HEK293T (cell line): ENCODE measurements at regions not wholly inside any gene's neighbourhood (a gene's known extent, or its start where the extent isn't known, plus 50 kb on each side); places are given as distances from the start of the nearest gene placed in this dataset.

Experiments
- CTCF ChIA-PET: fragments of 350-600 bp; formaldehyde crosslinking; extraction: SDS; loops from one replicate; lab custom pipeline; 2021; ENCODE audit warnings: antibody characterized with exemption, inconsistent platforms; lab: Yijun Ruan, JAX
- POLR2A ChIA-PET: fragments of 350-600 bp; formaldehyde crosslinking; extraction: SDS; loops from one replicate; lab custom pipeline; 2020; ENCODE audit warnings: antibody characterized with exemption, inconsistent platforms; lab: Yijun Ruan, JAX
- DNase-seq: peaks from one replicate; pipeline ENCODE4 v3.0.0; 2012; ENCODE audit warnings: mixed read lengths; ENCODE audit errors: extremely low spot score
- ARNT ChIP-seq: fragments of 450-650 bp; IDR thresholded peaks from 2 replicates; pipeline ENCODE4 v1.6.1; 2017; ENCODE audit warnings: mild to moderate bottlenecking
- BHLHE40 ChIP-seq: fragments of 450-650 bp; IDR thresholded peaks from 2 replicates; pipeline ENCODE4 v1.6.1; 2016; ENCODE audit warnings: mild to moderate bottlenecking, moderate library complexity, borderline replicate concordance
- CTBP1 ChIP-seq: fragments of 450-650 bp; IDR thresholded peaks from 2 replicates; pipeline ENCODE4 v1.6.1; 2016; ENCODE audit warnings: borderline replicate concordance
- ELF4 ChIP-seq: fragments of 450-650 bp; IDR thresholded peaks from 2 replicates; pipeline ENCODE4 v1.6.1; 2017; ENCODE audit warnings: antibody characterized with exemption
- FOXA1 ChIP-seq: fragments of 450-650 bp; IDR thresholded peaks from 2 replicates; pipeline ENCODE4 v1.6.1; 2016; ENCODE audit warnings: mild to moderate bottlenecking
- FOXK2 ChIP-seq: fragments of 450-650 bp; IDR thresholded peaks from 2 replicates; pipeline ENCODE4 v1.6.1; 2016; ENCODE audit warnings: mild to moderate bottlenecking
- FOXM1 ChIP-seq: fragments of 450-650 bp; IDR thresholded peaks from 2 replicates; pipeline ENCODE4 v1.6.1; 2017; ENCODE audit warnings: mild to moderate bottlenecking, borderline replicate concordance
- HDGF ChIP-seq: fragments of 450-650 bp; IDR thresholded peaks from 2 replicates; pipeline ENCODE4 v1.6.1; 2017; ENCODE audit warnings: antibody characterized with exemption, borderline replicate concordance
- L3MBTL2 ChIP-seq: fragments of 450-650 bp; conservative IDR thresholded peaks from 2 replicates; pipeline ENCODE4 v1.6.1; 2016; ENCODE audit warnings: mild to moderate bottlenecking
- LEF1 ChIP-seq: fragments of 450-650 bp; IDR thresholded peaks from 2 replicates; pipeline ENCODE4 v1.6.1; 2017; ENCODE audit warnings: mild to moderate bottlenecking, borderline replicate concordance
- NFRKB ChIP-seq: fragments of 450-650 bp; IDR thresholded peaks from 2 replicates; pipeline ENCODE4 v1.6.1; 2016; ENCODE audit warnings: mild to moderate bottlenecking, moderate library complexity
- SP1 ChIP-seq: fragments of 450-650 bp; IDR thresholded peaks from 2 replicates; pipeline ENCODE4 v1.6.1; 2017
- SUZ12 ChIP-seq: fragments of 450-650 bp; IDR thresholded peaks from 2 replicates; pipeline ENCODE4 v1.6.1; 2016; ENCODE audit warnings: mild to moderate bottlenecking
- TARDBP ChIP-seq: fragments of 450-650 bp; IDR thresholded peaks from 2 replicates; pipeline ENCODE4 v1.6.1; 2016
- ZNF384 ChIP-seq: fragments of 450-650 bp; IDR thresholded peaks from 2 replicates; pipeline ENCODE4 v1.6.1; 2016
- TF ChIP-seq, protein P1 (sequence below): fragments of 450-650 bp; IDR thresholded peaks from 2 replicates; pipeline ENCODE4 v1.6.1; 2016

DNA sequence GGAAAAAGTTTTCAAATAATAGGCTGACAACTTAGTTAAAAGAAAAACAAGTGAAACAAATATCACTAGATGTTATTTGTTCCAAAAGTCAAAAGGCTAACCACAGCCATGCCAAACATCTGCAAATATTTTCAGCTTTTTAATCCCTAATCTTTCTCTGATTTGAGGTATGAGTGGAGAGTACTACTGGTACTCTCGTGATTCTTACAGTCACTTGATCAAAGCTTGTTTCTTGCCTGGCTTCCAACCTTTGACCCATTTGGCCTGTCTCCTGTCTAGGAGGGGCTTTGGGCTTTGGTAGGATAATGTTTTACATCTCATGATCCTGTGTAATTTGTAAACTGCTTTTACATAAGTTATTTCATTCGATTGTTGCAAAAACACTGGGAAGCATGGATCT is 301.8 kb upstream of the SORL1-AS1 start:
- no peak for TF ChIP-seq TARDBP
- POLR2A ChIA-PET: no interaction called here
- DNase-seq: no peak
- CTCF ChIA-PET: no interaction called here

GRCh38 chr11:121749691-121750090 is 296.9 kb upstream of the SORL1-AS1 start:
- CTCF ChIA-PET: no interaction called here
- POLR2A ChIA-PET: no interaction called here
- DNase-seq: no peak
- TF ChIP-seq TARDBP: no peak
- no peak for TF ChIP-seq SUZ12
- TF ChIP-seq ZNF384: no peak
- no peak for TF ChIP-seq ELF4

- no peak for DNase-seq
- ChIA-PET CTCF (no interaction called here), POLR2A (no interaction called here)
- TF ChIP-seq BHLHE40: no peak
These were observed 295.3 kb upstream of the SORL1-AS1 start for GRCh38 chr11:121748068-121748467.

DNA sequence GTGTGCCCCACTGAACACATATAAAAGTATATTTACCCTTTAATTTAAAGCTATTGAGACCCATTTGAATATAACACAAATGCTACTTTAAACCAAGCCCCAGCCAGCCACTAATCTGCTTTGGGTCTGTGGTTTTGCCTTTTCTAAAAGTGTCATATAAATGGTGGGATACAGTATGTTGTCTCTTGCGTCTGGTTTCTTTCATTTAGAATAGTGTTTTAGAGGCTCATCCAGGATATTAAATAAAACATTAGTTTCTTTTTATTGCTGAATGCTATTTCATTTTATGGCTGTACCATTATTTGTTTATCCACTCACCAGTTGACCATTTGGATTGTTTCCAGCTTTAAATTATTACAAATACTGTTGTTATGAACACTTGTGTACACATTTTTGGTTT is 290.5 kb upstream of the SORL1-AS1 start:
- DNase-seq: no peak
- ChIA-PET POLR2A (no interaction called here), CTCF (no interaction called here)
- TF ChIP-seq, protein P1, sequence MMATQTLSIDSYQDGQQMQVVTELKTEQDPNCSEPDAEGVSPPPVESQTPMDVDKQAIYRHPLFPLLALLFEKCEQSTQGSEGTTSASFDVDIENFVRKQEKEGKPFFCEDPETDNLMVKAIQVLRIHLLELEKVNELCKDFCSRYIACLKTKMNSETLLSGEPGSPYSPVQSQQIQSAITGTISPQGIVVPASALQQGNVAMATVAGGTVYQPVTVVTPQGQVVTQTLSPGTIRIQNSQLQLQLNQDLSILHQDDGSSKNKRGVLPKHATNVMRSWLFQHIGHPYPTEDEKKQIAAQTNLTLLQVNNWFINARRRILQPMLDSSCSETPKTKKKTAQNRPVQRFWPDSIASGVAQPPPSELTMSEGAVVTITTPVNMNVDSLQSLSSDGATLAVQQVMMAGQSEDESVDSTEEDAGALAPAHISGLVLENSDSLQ: no peak
- TF ChIP-seq BHLHE40: no peak
- TF ChIP-seq ARNT: no peak
- TF ChIP-seq FOXK2: no peak
- no peak for TF ChIP-seq SUZ12
- TF ChIP-seq NFRKB: no peak
- no peak for TF ChIP-seq SP1
- no peak for TF ChIP-seq TARDBP
- TF ChIP-seq LEF1: no peak
- no peak for TF ChIP-seq ZNF384
- no peak for TF ChIP-seq FOXA1
- TF ChIP-seq L3MBTL2: no peak
- TF ChIP-seq CTBP1: no peak
- no peak for TF ChIP-seq HDGF
- TF ChIP-seq FOXM1: no peak
- TF ChIP-seq ELF4: no peak

GRCh38 chr11:121741761-121742361 is 289.1 kb upstream of the SORL1-AS1 start:
- TF ChIP-seq TARDBP (no peak), ELF4 (no peak), FOXK2 (no peak), LEF1 (no peak), SUZ12 (no peak), SP1 (no peak), ZNF384 (no peak), FOXA1 (no peak), BHLHE40 (no peak), CTBP1 (no peak), NFRKB (no peak), L3MBTL2 (no peak), HDGF (no peak), FOXM1 (no peak), ARNT (no peak)
- TF ChIP-seq, protein P1: no peak
- ChIA-PET POLR2A (interaction anchor here (0.5 kb wide), 1 partner anchor 147 kb away, joined by 4 read pairs; no protein-coding TSS in a partner anchor), CTCF (no interaction called here)
- DNase-seq: no peak

DNA sequence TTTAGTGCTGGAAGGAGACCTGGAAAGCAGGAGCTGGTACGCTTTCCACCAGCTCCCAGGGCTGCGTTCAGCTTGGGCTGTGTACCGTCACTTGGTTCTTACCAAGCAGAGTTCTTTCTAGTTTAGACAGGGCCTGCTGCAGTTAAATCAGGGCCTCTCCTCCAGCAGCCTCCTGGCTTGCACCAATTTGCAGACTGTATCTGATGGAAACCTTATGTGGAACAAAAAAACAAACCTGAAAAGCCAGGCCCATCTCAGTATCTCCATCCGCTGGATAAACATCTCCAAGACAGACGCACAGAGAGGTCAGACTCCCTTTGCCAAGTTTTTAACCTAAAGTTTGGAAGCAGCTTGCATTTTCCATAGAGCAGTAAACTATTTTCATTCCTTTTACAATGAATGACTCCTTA is 288.6 kb upstream of the SORL1-AS1 start:
- DNase-seq: no peak
- no peak for TF ChIP-seq NFRKB
- TF ChIP-seq ZNF384: no peak
- no peak for TF ChIP-seq HDGF
- no peak for TF ChIP-seq CTBP1
- no peak for TF ChIP-seq SUZ12
- TF ChIP-seq SP1: no peak
- no peak for TF ChIP-seq L3MBTL2
- TF ChIP-seq ARNT: no peak
- no peak for TF ChIP-seq FOXK2
- no peak for TF ChIP-seq TARDBP
- no peak for TF ChIP-seq FOXM1
- TF ChIP-seq FOXA1: no peak
- CTCF ChIA-PET: no interaction called here
- POLR2A ChIA-PET: no interaction called here

- no peak for TF ChIP-seq FOXA1
- no peak for TF ChIP-seq HDGF
- no peak for TF ChIP-seq SP1
- TF ChIP-seq, protein P1: no peak
- TF ChIP-seq LEF1: no peak
- TF ChIP-seq SUZ12: no peak
- TF ChIP-seq FOXK2: no peak
- TF ChIP-seq BHLHE40: no peak
- no peak for TF ChIP-seq TARDBP
- TF ChIP-seq CTBP1: no peak
- TF ChIP-seq L3MBTL2: no peak
- TF ChIP-seq ARNT: no peak
- ChIA-PET CTCF (no interaction called here), POLR2A (no interaction called here)
- no peak for DNase-seq
These were observed 288.1 kb upstream of the SORL1-AS1 start for GRCh38 chr11:121740902-121741301.
